Peyer's patch (tissue), 4 donors: ENCODE measurements at regions not wholly inside any gene's neighbourhood (a gene's known extent, or its start where the extent isn't known, plus 50 kb on each side); places are given as distances from the start of the nearest gene placed in this dataset.

ENCODE experiments used
- POLR2A ChIP-seq, 2 donors: fragments of 450-650 bp; IDR thresholded peaks; one replicate each; pipeline ENCODE4 v1.5.1; 2017; ENCODE audit warnings: antibody characterized with exemption in 2 of 2, mild to moderate bottlenecking in 2 of 2, moderate library complexity in 2 of 2
- TF ChIP-seq, protein P1 (sequence below), 6 experiments: fragments of 450-650 bp in 4 of 6; fragments of 200-600 bp in 2 of 6; sonication (generic) in 1 of 6; IDR thresholded peaks; one replicate each; pipeline ENCODE4 v1.5.1; 2017 to 2019; ENCODE audit warnings: antibody characterized with exemption in 6 of 6, mild to moderate bottlenecking in 3 of 6, moderate library complexity in 1 of 6

- no peak for TF ChIP-seq POLR2A (IDR thresholded peaks at IDR 0.05)
- TF ChIP-seq, protein P1, sequence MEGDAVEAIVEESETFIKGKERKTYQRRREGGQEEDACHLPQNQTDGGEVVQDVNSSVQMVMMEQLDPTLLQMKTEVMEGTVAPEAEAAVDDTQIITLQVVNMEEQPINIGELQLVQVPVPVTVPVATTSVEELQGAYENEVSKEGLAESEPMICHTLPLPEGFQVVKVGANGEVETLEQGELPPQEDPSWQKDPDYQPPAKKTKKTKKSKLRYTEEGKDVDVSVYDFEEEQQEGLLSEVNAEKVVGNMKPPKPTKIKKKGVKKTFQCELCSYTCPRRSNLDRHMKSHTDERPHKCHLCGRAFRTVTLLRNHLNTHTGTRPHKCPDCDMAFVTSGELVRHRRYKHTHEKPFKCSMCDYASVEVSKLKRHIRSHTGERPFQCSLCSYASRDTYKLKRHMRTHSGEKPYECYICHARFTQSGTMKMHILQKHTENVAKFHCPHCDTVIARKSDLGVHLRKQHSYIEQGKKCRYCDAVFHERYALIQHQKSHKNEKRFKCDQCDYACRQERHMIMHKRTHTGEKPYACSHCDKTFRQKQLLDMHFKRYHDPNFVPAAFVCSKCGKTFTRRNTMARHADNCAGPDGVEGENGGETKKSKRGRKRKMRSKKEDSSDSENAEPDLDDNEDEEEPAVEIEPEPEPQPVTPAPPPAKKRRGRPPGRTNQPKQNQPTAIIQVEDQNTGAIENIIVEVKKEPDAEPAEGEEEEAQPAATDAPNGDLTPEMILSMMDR (IDR thresholded peaks at IDR 0.05): no peak
These were observed 481.4 kb downstream of the TRHDE start for GRCh38 chr12:72753571-72753970.
